ENCODE measurements at regions not wholly inside any gene's neighbourhood (a gene's known extent, or its start where the extent isn't known, plus 50 kb on each side); places are given as distances from the start of the nearest gene placed in this dataset.

- DNase-seq (ENCODE audit: low spot score) = no peak
- TF ChIP-seq EZH2phosphoT487 (IDR thresholded peaks at IDR 0.05; ENCODE audit: borderline replicate concordance, low read depth, low read length) (no peak), CTCF (conservative IDR thresholded peaks at IDR 0.05; ENCODE audit: low read length) (no peak)
- POLR2A ChIA-PET = no interaction called here
- intact Hi-C loops (cut with micrococcal nuclease; ENCODE audit: unreplicated experiment) = no loop called here
- CTCF ChIA-PET (ENCODE audit: unreplicated experiment) = no interaction called here
- Histone ChIP-seq H3K9me2 (ENCODE audit: insufficient read depth, low read length) (no peaks in the 10 kb centered on the region), H3K79me2 (ENCODE audit: insufficient read depth, low read depth, low read length) (no peaks in the 10 kb centered on the region), H3K27ac (ENCODE audit: low read depth, low read length, poor library complexity, severe bottlenecking) (no peak overlapping the region), H3K4me2 (ENCODE audit: low read length) (no peak overlapping the region), H3K4me3 (ENCODE audit: low read depth, low read length, poor library complexity, severe bottlenecking) (no peak overlapping the region), H3K9me3 (ENCODE audit: low read length) (no peaks in the 10 kb centered on the region), H4K20me1 (ENCODE audit: insufficient read depth, low read length) (no peaks in the 10 kb centered on the region), H3K36me3 (ENCODE audit: insufficient read depth, low read length) (no peaks in the 10 kb centered on the region), H3K4me1 (ENCODE audit: insufficient read depth, low read length, poor library complexity, severe bottlenecking) (no peaks in the 10 kb centered on the region), H2AFZ (ENCODE audit: low read length) (no peak overlapping the region)
- no TSS peak for BruUV-seq (replicated peaks)
Measured at GRCh38 chr18:72692086-72692485, 147.9 kb upstream of the CBLN2 start.

GRCh38 chr18:72687736-72688135, 143.6 kb upstream of the CBLN2 start:
- CTCF ChIA-PET (ENCODE audit: unreplicated experiment) = no interaction called here
- POLR2A ChIA-PET = no interaction called here

GRCh38 chr18:72675394-72675793, 131.3 kb upstream of the CBLN2 start:
- intact Hi-C loops (cut with micrococcal nuclease; ENCODE audit: unreplicated experiment) = no loop called here
- Histone ChIP-seq H3K9me2 (ENCODE audit: insufficient read depth, low read length) (no peaks in the 10 kb centered on the region), H3K79me2 (ENCODE audit: insufficient read depth, low read depth, low read length) (no peaks in the 10 kb centered on the region), H3K4me3 (ENCODE audit: low read depth, low read length, poor library complexity, severe bottlenecking) (no peak overlapping the region), H3K9me3 (ENCODE audit: low read length) (no peaks in the 10 kb centered on the region), H3K4me1 (ENCODE audit: insufficient read depth, low read length, poor library complexity, severe bottlenecking) (no peaks in the 10 kb centered on the region), H3K36me3 (ENCODE audit: insufficient read depth, low read length) (no peaks in the 10 kb centered on the region), H3K27ac (ENCODE audit: low read depth, low read length, poor library complexity, severe bottlenecking) (no peak overlapping the region), H2AFZ (ENCODE audit: low read length) (no peak overlapping the region), H3K4me2 (ENCODE audit: low read length) (no peak overlapping the region), H4K20me1 (ENCODE audit: insufficient read depth, low read length) (no peaks in the 10 kb centered on the region)
- no TSS peak for BruUV-seq (replicated peaks)
- TF ChIP-seq CTCF (conservative IDR thresholded peaks at IDR 0.05; ENCODE audit: low read length) (no peak), EZH2phosphoT487 (IDR thresholded peaks at IDR 0.05; ENCODE audit: borderline replicate concordance, low read depth, low read length) (no peak)
- no peak for DNase-seq (ENCODE audit: low spot score)
- CTCF ChIA-PET (ENCODE audit: unreplicated experiment) = no interaction called here
- POLR2A ChIA-PET = interaction anchor here (1.0 kb wide), 1 partner anchor 10 kb away, joined by 3 read pairs; no protein-coding TSS in a partner anchor

More at GRCh38 chr18:72687736-72688135, 143.6 kb upstream of the CBLN2 start:
- H3K4me3 ChIP-seq (ENCODE audit: low read depth, low read length, poor library complexity, severe bottlenecking) = no peak overlapping the region
- TF ChIP-seq EZH2phosphoT487 (IDR thresholded peaks at IDR 0.05; ENCODE audit: borderline replicate concordance, low read depth, low read length) (no peak), CTCF (conservative IDR thresholded peaks at IDR 0.05; ENCODE audit: low read length) (no peak)
- no TSS peak for BruUV-seq (replicated peaks)
- no peak for DNase-seq (ENCODE audit: low spot score)
- H3K4me1 ChIP-seq (ENCODE audit: insufficient read depth, low read length, poor library complexity, severe bottlenecking) = no peaks in the 10 kb centered on the region
- no peak overlapping the region for H2AFZ ChIP-seq (ENCODE audit: low read length)
- H4K20me1 ChIP-seq (ENCODE audit: insufficient read depth, low read length) = no peaks in the 10 kb centered on the region
- H3K4me2 ChIP-seq (ENCODE audit: low read length) = no peak overlapping the region
- H3K9me2 ChIP-seq (ENCODE audit: insufficient read depth, low read length) = no peaks in the 10 kb centered on the region
- no peaks in the 10 kb centered on the region for H3K79me2 ChIP-seq (ENCODE audit: insufficient read depth, low read depth, low read length)
- H3K36me3 ChIP-seq (ENCODE audit: insufficient read depth, low read length) = no peaks in the 10 kb centered on the region
- no peaks in the 10 kb centered on the region for H3K9me3 ChIP-seq (ENCODE audit: low read length)
- intact Hi-C loops (cut with micrococcal nuclease; ENCODE audit: unreplicated experiment) = no loop called here
- H3K27ac ChIP-seq (ENCODE audit: low read depth, low read length, poor library complexity, severe bottlenecking) = no peak overlapping the region

All from OCI-LY7 (cell line).